ENCODE measurements at regions not wholly inside any gene's neighbourhood (a gene's known extent, or its start where the extent isn't known, plus 50 kb on each side); places are given as distances from the start of the nearest gene placed in this dataset.

- TF ChIP-seq JUND (IDR thresholded peaks at IDR 0.05; ENCODE audit: low read length) (no peak), SP4 (IDR thresholded peaks at IDR 0.05; ENCODE audit: low read length) (no peak), POLR2A (IDR thresholded peaks at IDR 0.05; ENCODE audit: control extremely low read depth in 1 of 2, low read depth in 2 of 2, low read length in 2 of 2) (no peak), KDM5A (IDR thresholded peaks at IDR 0.05; ENCODE audit: low read length) (no peak), PHF8 (conservative IDR thresholded peaks at IDR 0.05; ENCODE audit: low read depth, low read length) (no peak), ATF2 (IDR thresholded peaks at IDR 0.05; ENCODE audit: low read length) (no peak)
Observed at GRCh38 chr9:107213561-107214028, 69.5 kb upstream of the RAD23B start (continued).
